GM18499 (cell line): ENCODE measurements at regions not wholly inside any gene's neighbourhood (a gene's known extent, or its start where the extent isn't known, plus 50 kb on each side); places are given as distances from the start of the nearest gene placed in this dataset.

Source experiments
- ATAC-seq: cut with Tn5 transposase; IDR thresholded peaks from one replicate; pipeline ENCODE4 v1.9.1; 2021; ENCODE audit warnings: moderate number of reproducible peaks; ENCODE audit not compliant: insufficient read depth, unreplicated experiment

GRCh38 chr4:19135895-19136633 lies 1114.5 kb upstream of the LCORL start:
- no peak for ATAC-seq

- ATAC-seq: no peak
These were observed 1113.1 kb upstream of the LCORL start for GRCh38 chr4:19134685-19135084.

GRCh38 chr4:19133315-19133714 lies 1111.8 kb upstream of the LCORL start:
- ATAC-seq: no peak

GRCh38 chr4:19130866-19131265 lies 1109.3 kb upstream of the LCORL start:
- ATAC-seq: no peak

GRCh38 chr4:19128176-19128575 lies 1106.6 kb upstream of the LCORL start:
- no peak for ATAC-seq

- ATAC-seq: no peak
These were observed 1105.3 kb upstream of the LCORL start for GRCh38 chr4:19126903-19127302.

GRCh38 chr4:19123681-19124080 lies 1102.1 kb upstream of the LCORL start:
- ATAC-seq: no peak

- no peak for ATAC-seq
These were observed 1098.5 kb upstream of the LCORL start for GRCh38 chr4:19119904-19120560.

- ATAC-seq: no peak
These were observed 1095.5 kb upstream of the LCORL start for GRCh38 chr4:19117022-19117421.

- no peak for ATAC-seq
These were observed 1082.6 kb upstream of the LCORL start for GRCh38 chr4:19104176-19104575.

GRCh38 chr4:19095491-19096046 lies 1074.0 kb upstream of the LCORL start:
- ATAC-seq: no peak

- ATAC-seq: no peak
These were observed 1072.4 kb upstream of the LCORL start for GRCh38 chr4:19093951-19094350.

- ATAC-seq: no peak
These were observed 1071.2 kb upstream of the LCORL start for GRCh38 chr4:19092797-19093196.

- ATAC-seq: no peak
These were observed 1052.5 kb upstream of the LCORL start for GRCh38 chr4:19074036-19074435.

GRCh38 chr4:19063662-19064061 lies 1042.1 kb upstream of the LCORL start:
- no peak for ATAC-seq

GRCh38 chr4:19054916-19055315 lies 1033.4 kb upstream of the LCORL start:
- ATAC-seq: no peak

- no peak for ATAC-seq
These were observed 1030.3 kb upstream of the LCORL start for GRCh38 chr4:19051831-19052230.

GRCh38 chr4:19047279-19047880 lies 1025.8 kb upstream of the LCORL start:
- ATAC-seq: no peak

- no peak for ATAC-seq
These were observed 1018.3 kb upstream of the LCORL start for GRCh38 chr4:19039816-19040215.

- no peak for ATAC-seq
These were observed 1016.7 kb upstream of the LCORL start for GRCh38 chr4:19038231-19038630.
